PC-9 (cell line): ENCODE measurements at regions not wholly inside any gene's neighbourhood (a gene's known extent, or its start where the extent isn't known, plus 50 kb on each side); places are given as distances from the start of the nearest gene placed in this dataset.

Source experiments
- CTCF ChIP-seq: fragments of 200-600 bp; sonication (generic); conservative IDR thresholded peaks from 2 replicates; pipeline ENCODE4 v1.6.1; 2017; ENCODE audit warnings: mixed run types, antibody characterized with exemption, mild to moderate bottlenecking, moderate library complexity
- EZH2 ChIP-seq: fragments of 200-600 bp; sonication (generic); IDR thresholded peaks from 2 replicates; pipeline ENCODE4 v1.8.0; 2017; ENCODE audit warnings: antibody characterized with exemption, low read depth

- TF ChIP-seq CTCF (no peak), EZH2 (no peak)
These were observed 638.8 kb upstream of the EEF2KMT start for GRCh38 chr16:5736209-5736930.
